PC-3 (cell line): ENCODE measurements at regions not wholly inside any gene's neighbourhood (a gene's known extent, or its start where the extent isn't known, plus 50 kb on each side); places are given as distances from the start of the nearest gene placed in this dataset.

Experiments
- CTCF ChIP-seq: fragments of 300-600 bp; sonication (generic); conservative IDR thresholded peaks from 2 replicates; pipeline ENCODE4 v1.5.1; 2017; ENCODE audit warnings: antibody characterized with exemption, low read depth, mild to moderate bottlenecking, low read length
- EZH2 ChIP-seq: fragments of 300-600 bp; sonication (generic); IDR thresholded peaks from one replicate; pipeline ENCODE4 v1.6.1; 2017; ENCODE audit warnings: antibody characterized with exemption, mild to moderate bottlenecking, low read length; ENCODE audit not compliant: unreplicated experiment

GRCh38 chr6:3913958-3914337, 64.8 kb downstream of the FAM50B start:
- TF ChIP-seq CTCF (no peak), EZH2 (no peak)
